MM.1S (cell line): ENCODE measurements at regions not wholly inside any gene's neighbourhood (a gene's known extent, or its start where the extent isn't known, plus 50 kb on each side); places are given as distances from the start of the nearest gene placed in this dataset.

Experiments used
- DNase-seq: peaks from one replicate; pipeline ENCODE4 v3.0.0-alpha.2; 2015
- H2AFZ ChIP-seq: fragments of 300-600 bp; sonication (generic); 2 replicates; pipeline ENCODE4 v1.6.0; 2016; ENCODE audit warnings: antibody characterized with exemption, low read length
- H3F3A ChIP-seq: fragments of 300-600 bp; sonication (generic); 2 replicates; pipeline ENCODE4 v1.6.1; 2016; ENCODE audit warnings: mild to moderate bottlenecking, antibody characterized with exemption, low read length, moderate library complexity, mixed read lengths; ENCODE audit not compliant: insufficient read depth
- H3K27ac ChIP-seq: fragments of 300-600 bp; sonication (generic); 2 replicates; pipeline ENCODE4 v1.5.1; 2016; ENCODE audit warnings: mild to moderate bottlenecking, low read length
- H3K27me3 ChIP-seq: fragments of 300-600 bp; sonication (generic); replicated peaks from 2 replicates; pipeline ENCODE4 v1.6.0; 2016; ENCODE audit warnings: low read length; ENCODE audit not compliant: insufficient read depth
- H3K36me3 ChIP-seq: fragments of 300-600 bp; sonication (generic); replicated peaks from 2 replicates; pipeline ENCODE4 v1.6.1; 2016; ENCODE audit warnings: mild to moderate bottlenecking, low read length, mixed read lengths; ENCODE audit not compliant: insufficient read depth
- H3K4me1 ChIP-seq: fragments of 300-600 bp; sonication (generic); 2 replicates; pipeline ENCODE4 v1.6.1; 2016; ENCODE audit warnings: low read length, mixed read lengths
- H3K4me2 ChIP-seq: fragments of 300-600 bp; sonication (generic); 2 replicates; pipeline ENCODE4 v1.6.0; 2016; ENCODE audit warnings: low read depth, low read length
- H3K4me3 ChIP-seq: fragments of 300-600 bp; sonication (generic); 2 replicates; pipeline ENCODE4 v1.5.1; 2016; ENCODE audit warnings: low read length, mixed read lengths
- H3K79me2 ChIP-seq: fragments of 300-600 bp; sonication (generic); 2 replicates; pipeline ENCODE4 v1.6.1; 2016; ENCODE audit warnings: mixed run types, low read length, mixed read lengths
- H3K9ac ChIP-seq: fragments of 300-600 bp; sonication (generic); 2 replicates; pipeline ENCODE4 v1.6.1; 2016; ENCODE audit warnings: low read length, mixed read lengths
- H3K9me2 ChIP-seq: fragments of 300-600 bp; sonication (generic); replicated peaks from 2 replicates; pipeline ENCODE4 v1.6.1; 2016; ENCODE audit warnings: mild to moderate bottlenecking, low read length, mixed read lengths; ENCODE audit not compliant: insufficient read depth
- H3K9me3 ChIP-seq: fragments of 300-600 bp; sonication (generic); replicated peaks from 2 replicates; pipeline ENCODE4 v1.6.1; 2016; ENCODE audit warnings: mild to moderate bottlenecking, low read length, mixed read lengths; ENCODE audit not compliant: insufficient read depth
- H4K20me1 ChIP-seq: fragments of 300-600 bp; sonication (generic); 2 replicates; pipeline ENCODE4 v1.6.1; 2016; ENCODE audit warnings: mild to moderate bottlenecking, low read length, moderate library complexity, mixed read lengths; ENCODE audit not compliant: insufficient read depth
- CTCF ChIP-seq: fragments of 300-600 bp; sonication (generic); IDR thresholded peaks from 2 replicates; pipeline ENCODE4 v1.5.1; 2016; ENCODE audit warnings: antibody characterized with exemption, low read length, mixed read lengths
- EZH2 ChIP-seq: fragments of 300-600 bp; sonication (generic); optimal IDR thresholded peaks from 2 replicates; pipeline ENCODE3; 2017; ENCODE audit warnings: low read depth, mild to moderate bottlenecking, antibody characterized with exemption, low read length, mixed read lengths
- EZH2phosphoT487 ChIP-seq: fragments of 300-600 bp; sonication (generic); IDR thresholded peaks from 2 replicates; pipeline ENCODE4 v1.6.1; 2018; ENCODE audit warnings: antibody characterized with exemption, low read length

- Histone ChIP-seq H3K36me3 (no peaks in the 10 kb centered on the region), H3K79me2 (no peaks in the 10 kb centered on the region), H3K9me3 (no peaks in the 10 kb centered on the region), H3K27ac (no peak overlapping the region), H3F3A (no peaks in the 10 kb centered on the region), H3K9me2 (no peaks in the 10 kb centered on the region), H2AFZ (no peak overlapping the region), H3K4me3 (no peak overlapping the region), H3K4me2 (no peak overlapping the region), H3K4me1 (no peaks in the 10 kb centered on the region), H3K27me3 (no peaks in the 10 kb centered on the region), H3K9ac (no peak overlapping the region), H4K20me1 (no peaks in the 10 kb centered on the region)
- no peak for DNase-seq
- TF ChIP-seq EZH2 (no peak), CTCF (no peak), EZH2phosphoT487 (no peak)
These were observed 318.4 kb downstream of the AASDHPPT start for GRCh38 chr11:106395716-106396349.

GRCh38 chr11:106397787-106398501, 320.5 kb downstream of the AASDHPPT start:
- H3K9me2 ChIP-seq: no peaks in the 10 kb centered on the region
- H4K20me1 ChIP-seq: no peaks in the 10 kb centered on the region
- H3K4me3 ChIP-seq: no peak overlapping the region
- no peak for DNase-seq
- H3K9ac ChIP-seq: no peak overlapping the region
- H3K4me1 ChIP-seq: no peaks in the 10 kb centered on the region
- no peak overlapping the region for H3K27ac ChIP-seq
- no peaks in the 10 kb centered on the region for H3K36me3 ChIP-seq
- H3K27me3 ChIP-seq: no peaks in the 10 kb centered on the region
- H3F3A ChIP-seq: no peaks in the 10 kb centered on the region
- no peaks in the 10 kb centered on the region for H3K9me3 ChIP-seq
- H3K79me2 ChIP-seq: no peaks in the 10 kb centered on the region
- TF ChIP-seq EZH2: no peak
- no peak for TF ChIP-seq EZH2phosphoT487
- TF ChIP-seq CTCF: no peak
- H3K4me2 ChIP-seq: no peak overlapping the region
- H2AFZ ChIP-seq: no peak overlapping the region

GRCh38 chr11:106398502-106399075, 321.1 kb downstream of the AASDHPPT start:
- H3K4me2 ChIP-seq: no peak overlapping the region
- H3K27ac ChIP-seq: no peak overlapping the region
- no peak for DNase-seq
- no peaks in the 10 kb centered on the region for H3K4me1 ChIP-seq
- no peaks in the 10 kb centered on the region for H3K27me3 ChIP-seq
- H3K4me3 ChIP-seq: no peak overlapping the region
- H3K9me2 ChIP-seq: no peaks in the 10 kb centered on the region
- no peaks in the 10 kb centered on the region for H3K79me2 ChIP-seq
- no peak overlapping the region for H2AFZ ChIP-seq
- no peaks in the 10 kb centered on the region for H3F3A ChIP-seq
- no peaks in the 10 kb centered on the region for H3K9me3 ChIP-seq
- TF ChIP-seq EZH2phosphoT487 (no peak), CTCF (no peak), EZH2 (no peak)
- H4K20me1 ChIP-seq: no peaks in the 10 kb centered on the region
- no peak overlapping the region for H3K9ac ChIP-seq
- no peaks in the 10 kb centered on the region for H3K36me3 ChIP-seq
